ENCODE measurements at regions not wholly inside any gene's neighbourhood (a gene's known extent, or its start where the extent isn't known, plus 50 kb on each side); places are given as distances from the start of the nearest gene placed in this dataset.
"Not testable (repeated sequence)": the region's sequence is repeated elsewhere in the genome, so short reads cannot be mapped to it uniquely, and the experiment has no call there.

- DNase-seq: no peak
- TF ChIP-seq GATA1 (IDR thresholded peaks at IDR 0.05; ENCODE audit: low read depth, low read length) (no peak), POLR2A (IDR thresholded peaks at IDR 0.05; ENCODE audit: low read length) (no peak)
These were observed 1353.0 kb upstream of the SEL1L start for GRCh38 chr14:82886670-82887069.

- no peak for DNase-seq
- TF ChIP-seq GATA1 (IDR thresholded peaks at IDR 0.05; ENCODE audit: low read depth, low read length): no peak
- no peak for TF ChIP-seq POLR2A (IDR thresholded peaks at IDR 0.05; ENCODE audit: low read length)
These were observed 1356.0 kb upstream of the SEL1L start for GRCh38 chr14:82889701-82890100.

DNA sequence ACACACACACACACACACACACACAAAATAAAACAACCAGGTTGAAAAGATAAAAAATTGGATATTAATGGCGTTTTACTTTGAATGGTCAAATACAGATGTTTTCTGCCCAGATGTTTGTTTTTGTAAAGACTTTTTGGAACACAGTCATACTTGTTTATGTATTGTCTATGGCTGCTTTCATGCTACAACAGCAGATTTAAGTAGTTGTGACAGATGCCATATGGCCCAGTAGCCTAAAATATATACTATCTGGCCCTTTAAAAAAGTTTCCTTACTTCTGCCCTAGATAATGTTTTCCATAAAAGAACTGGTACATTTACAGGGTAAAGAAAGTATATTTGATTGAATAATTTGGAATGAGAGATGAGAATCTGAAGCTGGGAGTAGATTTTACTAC, 1362.8 kb upstream of the SEL1L start:
- no peak for TF ChIP-seq GATA1 (IDR thresholded peaks at IDR 0.05; ENCODE audit: low read depth, low read length)
- TF ChIP-seq POLR2A (IDR thresholded peaks at IDR 0.05; ENCODE audit: low read length): no peak
- no peak for DNase-seq

- TF ChIP-seq GATA1 (IDR thresholded peaks at IDR 0.05; ENCODE audit: low read depth, low read length) (no peak), POLR2A (IDR thresholded peaks at IDR 0.05; ENCODE audit: low read length) (no peak)
- no peak for DNase-seq
These were observed 1364.0 kb upstream of the SEL1L start for GRCh38 chr14:82897469-82898308.

DNA sequence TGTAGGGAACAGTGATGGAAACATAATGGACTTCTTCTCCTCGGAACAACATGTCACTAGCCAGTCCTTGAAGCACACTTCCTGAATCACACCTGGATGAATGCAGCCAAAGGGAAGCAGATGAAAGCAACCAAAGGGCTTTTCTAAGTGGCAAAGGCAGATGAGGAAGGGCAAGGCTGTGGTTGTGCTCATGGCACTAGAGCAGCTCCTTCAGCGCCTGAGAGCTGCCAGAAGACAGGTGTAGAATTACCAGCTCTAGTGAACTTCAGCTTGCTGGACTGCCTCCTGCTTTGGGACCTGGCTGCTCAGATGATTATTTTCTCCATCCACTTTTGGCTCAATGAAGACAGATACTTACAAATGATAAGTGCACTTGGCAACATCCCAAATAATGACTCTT, 1372.1 kb upstream of the SEL1L start:
- no peak for TF ChIP-seq GATA1 (IDR thresholded peaks at IDR 0.05; ENCODE audit: low read depth, low read length)
- no peak for TF ChIP-seq POLR2A (IDR thresholded peaks at IDR 0.05; ENCODE audit: low read length)
- DNase-seq: no peak

DNA sequence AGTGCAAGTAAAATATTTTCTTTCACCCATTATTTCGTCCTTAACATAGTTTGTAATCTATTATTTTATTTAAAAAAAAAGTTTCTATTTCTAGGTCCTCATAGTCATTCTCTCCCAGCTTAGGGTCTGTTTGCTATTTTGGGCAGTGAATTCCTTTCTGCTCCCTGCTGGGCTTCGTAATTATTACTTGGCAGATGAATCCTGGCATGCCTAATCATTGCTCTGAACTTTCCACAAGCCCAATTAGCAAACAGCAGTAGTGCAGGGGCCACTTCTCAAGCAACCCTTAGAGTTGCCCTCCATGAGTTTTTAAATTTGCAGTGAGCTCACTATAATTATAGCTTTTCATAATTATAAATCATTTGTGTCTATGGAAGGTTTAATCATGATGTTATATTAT, 1378.3 kb upstream of the SEL1L start:
- TF ChIP-seq POLR2A (IDR thresholded peaks at IDR 0.05; ENCODE audit: low read length): no peak
- TF ChIP-seq GATA1 (IDR thresholded peaks at IDR 0.05; ENCODE audit: low read depth, low read length): no peak
- DNase-seq: no peak

DNA sequence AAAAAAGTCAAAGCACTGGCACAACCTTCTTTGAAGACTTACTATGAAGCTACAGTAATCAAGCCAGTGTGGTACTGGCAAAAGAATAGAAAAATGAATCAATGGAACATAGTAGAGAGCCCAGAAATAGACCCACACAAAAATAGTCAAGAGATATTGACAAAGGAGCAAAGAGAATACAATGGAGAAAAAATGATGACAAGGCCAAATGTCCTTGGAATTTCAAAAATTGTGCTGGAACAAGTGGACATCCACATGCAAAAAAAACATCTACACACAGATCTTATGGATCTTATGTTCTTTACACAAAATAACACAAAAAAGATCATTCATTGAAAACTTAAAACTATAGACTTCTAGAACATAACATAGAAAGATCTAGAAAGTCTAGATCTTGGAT, 1379.7 kb upstream of the SEL1L start:
- TF ChIP-seq GATA1 (IDR thresholded peaks at IDR 0.05; ENCODE audit: low read depth, low read length) (no peak), POLR2A (IDR thresholded peaks at IDR 0.05; ENCODE audit: low read length) (no peak)
- no peak for DNase-seq

GRCh38 chr14:82915381-82915780, 1381.7 kb upstream of the SEL1L start:
- DNase-seq: no peak
- TF ChIP-seq POLR2A (IDR thresholded peaks at IDR 0.05; ENCODE audit: low read length): no peak
- TF ChIP-seq GATA1 (IDR thresholded peaks at IDR 0.05; ENCODE audit: low read depth, low read length): no peak

- no peak for DNase-seq
- no peak for TF ChIP-seq POLR2A (IDR thresholded peaks at IDR 0.05; ENCODE audit: low read length)
- TF ChIP-seq GATA1 (IDR thresholded peaks at IDR 0.05; ENCODE audit: low read depth, low read length): no peak
These were observed 1402.0 kb upstream of the SEL1L start for GRCh38 chr14:82935691-82936090.

DNA sequence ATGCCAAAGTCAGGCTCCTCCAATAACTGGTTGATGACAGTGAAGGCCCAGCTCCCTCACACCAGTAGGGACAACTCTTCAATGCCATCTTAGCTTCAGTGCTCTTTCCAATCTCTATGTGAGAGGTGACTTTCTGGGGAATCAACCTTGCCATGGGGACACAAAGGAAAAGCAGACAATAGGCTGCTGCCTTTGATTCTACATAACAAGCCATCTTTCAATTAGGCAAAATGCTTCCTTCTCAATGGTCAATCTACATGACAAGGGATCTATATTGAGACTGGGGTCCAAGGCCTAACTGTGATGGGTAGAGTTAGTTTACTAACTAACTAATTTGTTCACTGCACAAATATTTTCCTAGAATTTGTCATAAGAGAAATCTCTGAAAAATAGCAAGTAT, 1417.5 kb upstream of the SEL1L start:
- DNase-seq: no peak
- no peak for TF ChIP-seq POLR2A (IDR thresholded peaks at IDR 0.05; ENCODE audit: low read length)
- no peak for TF ChIP-seq GATA1 (IDR thresholded peaks at IDR 0.05; ENCODE audit: low read depth, low read length)

- DNase-seq: no peak
- no peak for TF ChIP-seq GATA1 (IDR thresholded peaks at IDR 0.05; ENCODE audit: low read depth, low read length)
- TF ChIP-seq POLR2A (IDR thresholded peaks at IDR 0.05; ENCODE audit: low read length): no peak
These were observed 1430.1 kb upstream of the SEL1L start for GRCh38 chr14:82963756-82964155.

DNA sequence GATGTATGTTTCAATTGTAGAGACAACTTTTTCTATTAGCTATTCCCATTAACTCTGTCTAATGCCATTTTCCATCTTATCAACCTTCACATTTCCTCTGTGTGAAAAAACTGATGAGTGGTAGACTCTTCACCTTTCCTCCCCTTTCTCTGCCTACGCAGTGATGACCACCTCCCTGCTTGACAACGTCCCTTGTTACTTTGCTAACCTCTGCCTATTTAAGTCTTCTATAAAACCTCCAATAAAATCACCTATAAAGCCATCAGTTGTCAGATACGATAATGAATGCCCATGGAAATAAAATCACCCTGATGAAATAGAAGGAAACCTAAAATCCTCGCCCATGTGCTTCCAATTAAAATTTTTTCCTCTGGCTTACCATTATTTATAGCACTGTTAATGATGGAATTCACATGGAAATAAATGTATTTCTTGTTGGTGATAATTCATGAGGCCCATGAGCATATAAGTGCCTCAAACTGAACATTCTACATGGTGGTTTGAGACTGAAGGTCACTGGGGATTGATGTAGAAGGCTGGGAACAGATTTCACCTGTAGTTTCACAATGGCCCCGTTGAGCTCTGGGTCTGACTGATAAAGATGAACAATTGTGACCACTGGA, 1454.0 kb upstream of the SEL1L start:
- TF ChIP-seq POLR2A (IDR thresholded peaks at IDR 0.05; ENCODE audit: low read length) (no peak), GATA1 (IDR thresholded peaks at IDR 0.05; ENCODE audit: low read depth, low read length) (no peak)
- no peak for DNase-seq

DNA sequence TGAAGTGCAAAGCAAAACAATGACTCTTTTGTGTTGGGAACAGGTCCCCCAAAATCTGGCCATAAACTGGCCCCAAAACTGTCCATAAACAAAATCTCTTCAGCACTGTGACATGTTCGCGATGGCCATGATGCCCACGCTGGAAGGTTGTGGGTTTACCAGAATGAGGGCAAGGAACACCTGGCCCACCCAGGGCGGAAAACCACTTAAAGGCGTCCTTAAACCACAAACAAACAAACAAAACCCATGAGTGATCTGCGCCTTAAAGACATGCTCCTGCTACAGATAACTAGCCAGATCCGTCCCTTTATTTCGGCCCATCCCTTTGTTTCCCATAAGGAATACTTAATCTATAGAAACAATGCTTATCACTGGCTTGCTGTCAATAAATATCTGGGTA, 1460.9 kb upstream of the SEL1L start:
- DNase-seq: not testable (repeated sequence)

- TF ChIP-seq POLR2A (IDR thresholded peaks at IDR 0.05; ENCODE audit: low read length) (no peak), GATA1 (IDR thresholded peaks at IDR 0.05; ENCODE audit: low read depth, low read length) (no peak)
- no peak for DNase-seq
These were observed 1466.1 kb upstream of the SEL1L start for GRCh38 chr14:82999802-83000201.

GRCh38 chr14:83004456-83005006, 1470.9 kb upstream of the SEL1L start:
- no peak for TF ChIP-seq GATA1 (IDR thresholded peaks at IDR 0.05; ENCODE audit: low read depth, low read length)
- TF ChIP-seq POLR2A (IDR thresholded peaks at IDR 0.05; ENCODE audit: low read length): no peak
- DNase-seq: no peak

Data from erythroblast (primary cell).